ENCODE measurements at regions not wholly inside any gene's neighbourhood (a gene's known extent, or its start where the extent isn't known, plus 50 kb on each side); places are given as distances from the start of the nearest gene placed in this dataset.
A peak's percentile ranks its signal among the peaks of the same experiment; 100 is the strongest.
"Not testable (repeated sequence)": the region's sequence is repeated elsewhere in the genome, so short reads cannot be mapped to it uniquely, and the experiment has no call there.

DNA sequence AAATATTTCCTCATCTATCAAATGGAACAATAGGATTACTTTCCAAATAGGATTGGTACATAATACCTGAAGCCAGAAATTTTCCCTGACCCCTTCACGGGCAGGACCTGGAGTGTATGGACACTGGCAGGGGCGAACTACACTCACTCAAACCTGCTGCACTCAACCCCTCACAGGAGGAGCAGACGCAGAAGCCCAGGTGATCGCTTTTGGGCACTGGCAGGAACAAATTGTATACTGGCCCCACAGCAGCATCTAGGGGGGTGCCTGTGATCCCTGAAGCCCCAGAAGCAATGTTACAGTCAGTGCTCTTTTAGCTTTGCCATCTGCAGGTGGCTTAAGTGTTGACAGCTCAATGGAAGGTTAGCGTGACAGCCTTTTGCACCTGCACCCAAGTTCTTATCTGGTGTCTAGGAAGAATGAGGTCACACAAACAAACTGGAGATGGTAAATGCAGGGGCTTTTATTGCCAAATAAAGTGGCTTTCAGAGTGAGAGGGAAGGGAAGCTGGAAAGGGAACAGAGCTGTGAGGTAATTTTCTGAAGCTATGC, 199.2 kb upstream of the NEGR1 start:
- DNase-seq: peak; percentile 69

- DNase-seq: no peak
These were observed 184.0 kb upstream of the NEGR1 start for GRCh38 chr1:72466376-72466775.

DNA sequence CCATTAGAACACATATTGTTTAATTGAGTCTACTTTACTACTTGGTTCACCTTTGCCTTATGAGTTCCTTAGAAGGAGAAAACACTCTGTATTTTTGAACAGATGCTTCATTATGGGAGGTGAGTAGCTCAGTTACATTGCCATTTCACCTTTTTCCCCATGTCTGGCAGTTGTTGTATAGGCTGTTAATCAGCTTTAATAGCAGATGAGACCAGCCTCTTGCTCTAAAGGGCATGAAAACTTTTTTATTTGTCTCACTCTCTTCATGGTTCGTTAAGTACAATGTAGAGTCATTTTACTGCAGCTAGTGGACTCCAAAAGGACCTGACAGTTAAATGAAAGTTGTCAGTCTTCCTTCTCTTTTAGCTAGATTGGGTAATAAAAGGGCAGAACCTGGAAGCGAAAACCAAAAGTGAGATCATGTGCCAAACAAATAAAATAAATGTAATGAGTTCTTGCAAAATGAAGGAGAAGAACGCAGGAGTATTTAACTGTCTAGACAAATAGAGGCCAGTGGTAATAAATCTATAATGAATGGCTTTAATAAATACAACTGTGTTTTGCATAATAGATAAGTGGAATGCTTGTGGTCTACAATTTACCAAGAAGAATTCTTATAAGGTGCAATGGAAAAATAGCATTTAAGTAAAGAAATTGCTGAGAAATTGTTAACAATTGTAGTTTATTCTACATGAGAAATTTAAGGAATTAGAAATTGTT, 180.0 kb upstream of the NEGR1 start:
- no peak for DNase-seq

GRCh38 chr1:72442262-72442661, 159.9 kb upstream of the NEGR1 start:
- no peak for DNase-seq

DNA sequence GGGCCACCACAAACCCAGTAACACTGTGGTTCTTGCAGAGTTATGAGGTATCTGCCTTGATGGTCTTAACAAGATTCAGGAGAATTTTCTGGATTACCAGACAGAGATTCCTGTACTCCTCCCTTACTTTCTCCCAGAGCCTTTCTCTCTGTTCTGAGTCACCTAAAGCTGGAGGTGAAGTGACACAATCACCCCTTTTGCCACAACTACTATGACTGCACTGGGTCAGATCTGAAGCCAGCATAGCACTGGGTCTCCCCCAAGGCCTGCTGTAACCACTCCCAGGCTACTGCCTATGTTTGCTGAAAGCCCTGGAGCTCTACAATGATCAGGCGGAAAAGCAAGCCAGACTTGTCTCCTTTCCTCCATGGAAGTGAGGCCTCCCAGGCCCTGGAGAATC, 156.7 kb upstream of the NEGR1 start:
- DNase-seq: no peak

GRCh38 chr1:72438270-72438669, 155.9 kb upstream of the NEGR1 start:
- DNase-seq: no peak

GRCh38 chr1:72435025-72435424, 152.7 kb upstream of the NEGR1 start:
- no peak for DNase-seq

DNA sequence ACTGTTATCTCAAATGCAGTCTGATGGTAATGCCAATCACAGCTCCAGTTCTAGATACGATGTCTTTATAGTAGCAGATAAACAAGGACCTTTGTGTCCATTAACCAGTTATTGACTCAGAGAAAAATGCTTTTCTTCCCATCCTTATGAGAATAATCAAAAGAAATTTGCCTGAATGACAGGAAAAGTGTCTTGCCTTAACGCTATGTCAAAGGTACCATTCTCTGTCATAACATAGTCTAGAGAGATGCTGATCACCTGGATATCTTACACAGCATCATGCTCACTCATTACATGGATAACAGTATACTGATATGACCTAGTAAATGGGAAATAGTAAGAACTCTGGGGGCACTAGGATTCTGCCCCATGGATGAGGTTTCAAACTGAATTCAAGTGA, 151.7 kb upstream of the NEGR1 start:
- DNase-seq: no peak

- DNase-seq: no peak
These were observed 151.3 kb upstream of the NEGR1 start for GRCh38 chr1:72433591-72433990.

GRCh38 chr1:72432645-72433267, 150.4 kb upstream of the NEGR1 start:
- no peak for DNase-seq

DNA sequence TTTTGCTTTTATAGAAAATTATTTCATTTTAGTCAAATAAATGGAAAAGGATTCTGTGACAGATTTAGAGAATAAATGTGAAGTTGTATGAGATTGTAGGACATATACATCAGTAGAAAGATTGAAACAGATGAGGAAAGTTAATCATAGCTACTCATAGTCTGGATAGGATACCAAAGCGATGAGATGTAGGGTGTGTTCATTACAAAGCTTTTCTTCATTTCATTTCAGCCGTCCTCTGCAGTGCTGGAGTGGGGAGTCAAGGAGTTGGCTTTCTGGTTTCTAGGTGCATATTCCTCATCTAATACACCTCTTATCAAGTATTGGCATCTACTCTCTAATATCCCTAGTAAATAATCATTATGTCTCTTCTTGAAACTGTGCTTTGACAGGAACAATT, 149.5 kb upstream of the NEGR1 start:
- no peak for DNase-seq

DNA sequence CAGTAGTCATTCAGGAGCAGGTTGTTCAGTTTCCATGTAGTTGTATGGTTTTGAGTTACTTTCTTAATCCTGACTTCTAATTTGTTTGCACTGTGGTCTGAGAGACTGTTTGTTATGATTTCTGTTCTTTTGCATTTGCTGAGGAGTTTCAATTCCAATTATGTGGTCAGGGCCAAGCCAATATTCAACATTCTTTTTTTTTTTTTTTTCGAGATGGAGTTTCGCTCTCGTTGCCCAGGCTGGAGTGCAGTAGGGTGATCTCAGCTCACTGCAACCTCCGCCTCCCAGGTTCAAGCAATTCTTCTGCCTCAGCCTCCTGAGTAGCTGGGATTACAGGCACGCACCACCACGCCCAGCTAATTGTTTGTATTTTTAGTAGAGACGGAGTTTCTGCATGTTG, 145.9 kb upstream of the NEGR1 start:
- not testable (repeated sequence) for DNase-seq

- no peak for DNase-seq
These were observed 136.9 kb upstream of the NEGR1 start for GRCh38 chr1:72419229-72419628.

DNA sequence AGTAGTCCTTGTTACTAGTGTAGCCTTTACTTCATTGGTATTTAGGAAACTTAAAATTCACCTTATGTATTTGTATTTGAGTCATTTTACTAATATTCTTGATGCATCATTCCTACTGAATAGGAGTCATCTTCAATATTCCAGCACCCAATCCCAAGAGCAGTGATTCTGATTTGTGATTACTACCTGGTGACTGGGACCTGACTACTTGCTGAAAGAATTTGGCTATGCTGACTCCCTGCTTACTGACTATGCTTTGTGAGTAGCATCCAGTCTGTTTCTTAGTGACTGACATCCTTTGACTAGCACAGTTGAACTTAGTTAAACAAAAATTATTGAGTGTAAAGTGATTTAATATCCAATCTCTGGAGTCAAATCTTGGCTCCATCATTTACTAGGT, 129.9 kb upstream of the NEGR1 start:
- DNase-seq: no peak

GRCh38 chr1:72399807-72400206, 117.5 kb upstream of the NEGR1 start:
- no peak for DNase-seq

- peak; percentile 30 for DNase-seq
These were observed 115.4 kb upstream of the NEGR1 start for GRCh38 chr1:72397786-72398185.

DNA sequence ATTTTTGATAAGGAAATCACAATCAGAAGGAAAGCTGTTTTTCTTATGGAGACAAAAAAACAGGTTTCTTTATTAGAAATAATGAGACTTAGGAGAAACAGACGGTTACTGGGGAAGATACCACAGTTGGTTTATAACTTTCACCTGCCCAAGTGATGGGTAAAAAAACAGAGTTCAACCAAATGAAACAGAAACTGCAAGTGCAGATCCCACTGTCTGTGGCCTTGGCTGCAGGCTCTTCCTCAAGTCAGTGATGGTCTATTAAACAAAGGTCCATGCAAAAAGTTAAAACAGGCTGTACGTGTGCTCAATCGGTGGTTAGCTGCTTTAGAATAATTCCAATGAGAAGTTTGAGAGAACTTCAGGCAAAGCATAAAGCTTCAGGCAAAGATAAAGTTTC, 112.1 kb upstream of the NEGR1 start:
- no peak for DNase-seq

DNA sequence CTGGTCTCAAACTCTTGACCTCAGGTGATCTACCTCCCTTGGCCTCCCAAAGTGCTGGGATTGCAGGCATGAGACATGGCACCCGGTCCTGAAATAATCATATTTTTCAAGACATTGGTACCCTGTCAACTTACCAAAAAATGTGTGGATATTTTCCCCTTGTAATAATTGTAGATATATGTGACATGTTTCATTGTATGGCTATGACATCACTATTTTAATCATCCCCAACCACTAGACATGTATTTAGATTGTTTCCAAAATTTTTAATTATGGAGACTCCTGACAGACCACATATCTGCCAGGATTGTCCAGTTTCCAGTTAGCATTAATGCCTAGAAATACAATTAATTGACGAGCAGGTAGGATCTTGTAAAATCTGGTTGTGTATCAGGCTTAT, 96.7 kb upstream of the NEGR1 start:
- DNase-seq: no peak

DNA sequence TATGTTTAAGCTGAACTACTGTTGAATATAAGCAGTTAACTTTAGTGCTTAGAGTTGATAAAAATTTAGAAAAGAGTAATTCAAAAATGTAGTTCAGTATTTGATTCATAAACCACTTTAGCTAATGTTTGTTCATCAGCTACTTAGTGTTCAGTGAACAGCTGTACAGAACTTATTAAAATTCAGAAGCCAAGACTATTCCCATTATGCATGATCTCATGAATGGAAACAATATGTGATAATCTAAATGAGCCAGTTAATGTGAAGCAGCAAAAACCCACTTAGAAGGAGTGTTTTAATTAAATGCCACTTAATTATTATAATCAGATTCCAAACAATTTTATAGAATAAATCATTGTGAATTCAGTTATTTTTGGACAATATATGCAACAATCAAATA, 92.9 kb upstream of the NEGR1 start:
- DNase-seq: no peak

DNA sequence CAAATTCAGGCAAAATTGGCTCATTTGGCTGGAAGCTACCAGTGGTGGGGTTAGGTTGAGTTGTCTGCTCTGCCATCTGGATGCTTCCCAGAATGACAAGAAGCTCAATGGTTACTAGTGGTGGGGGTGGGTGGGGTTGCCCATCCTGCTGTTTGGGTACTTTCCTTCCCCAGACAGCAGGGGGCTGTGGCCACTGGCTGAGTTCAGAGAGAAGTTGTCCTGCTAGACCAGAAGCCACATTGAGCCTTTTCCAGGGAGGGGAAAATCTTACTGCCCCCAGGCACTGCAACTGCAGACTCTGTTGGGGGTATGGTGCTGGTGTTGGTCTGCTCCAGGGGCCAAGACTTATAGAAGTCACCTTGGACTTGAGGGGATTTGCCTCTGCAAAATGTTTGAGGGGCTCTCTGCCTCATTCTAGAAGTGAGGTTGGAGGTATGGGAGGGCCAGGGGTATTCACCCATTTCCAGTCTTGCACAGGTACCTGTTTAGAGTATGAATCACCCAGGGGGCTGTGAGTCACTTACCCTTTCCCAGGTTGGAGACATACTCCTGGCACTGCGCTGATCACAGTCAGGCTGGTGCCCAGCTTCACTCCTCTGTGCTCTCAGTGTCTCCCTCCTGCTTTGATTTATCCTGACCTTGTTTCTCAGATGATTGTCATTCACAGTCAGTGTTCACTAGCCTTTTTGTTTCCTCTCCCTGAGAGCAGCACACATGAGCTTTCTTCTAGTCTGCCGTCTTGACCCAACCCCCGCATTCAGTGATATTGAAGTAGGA, 89.1 kb upstream of the NEGR1 start:
- DNase-seq: no peak

DNA sequence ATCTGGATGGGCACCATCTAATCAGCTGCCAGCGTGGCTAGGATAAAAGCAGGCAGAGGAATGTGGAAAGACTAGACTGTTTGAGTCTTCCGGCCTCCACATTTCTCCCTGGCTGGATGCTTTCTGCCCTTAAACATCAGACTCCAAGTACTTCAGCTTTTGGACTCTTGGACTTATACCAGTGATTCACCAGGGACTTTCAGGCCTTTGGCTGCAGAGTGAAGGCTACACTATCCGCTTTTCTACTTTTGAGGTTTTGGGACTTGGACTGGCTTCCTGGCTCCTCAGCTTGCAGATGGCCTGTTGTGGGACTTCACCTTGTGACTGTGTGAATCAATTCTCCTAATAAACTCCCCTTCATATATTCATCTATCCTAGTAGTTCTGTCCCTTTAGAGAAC, 88.5 kb upstream of the NEGR1 start:
- not testable (repeated sequence) for DNase-seq

GRCh38 chr1:72369069-72369757, 86.9 kb upstream of the NEGR1 start:
- DNase-seq: no peak

GRCh38 chr1:72366466-72366865, 84.1 kb upstream of the NEGR1 start:
- DNase-seq: peak; percentile 5
